HEK293T (cell line): ENCODE measurements at regions not wholly inside any gene's neighbourhood (a gene's known extent, or its start where the extent isn't known, plus 50 kb on each side); places are given as distances from the start of the nearest gene placed in this dataset.

Experiments
- ARNT ChIP-seq: fragments of 450-650 bp; IDR thresholded peaks from 2 replicates; pipeline ENCODE4 v1.6.1; 2017; ENCODE audit warnings: mild to moderate bottlenecking
- BHLHE40 ChIP-seq: fragments of 450-650 bp; IDR thresholded peaks from 2 replicates; pipeline ENCODE4 v1.6.1; 2016; ENCODE audit warnings: mild to moderate bottlenecking, moderate library complexity, borderline replicate concordance
- ELF4 ChIP-seq: fragments of 450-650 bp; IDR thresholded peaks from 2 replicates; pipeline ENCODE4 v1.6.1; 2017; ENCODE audit warnings: antibody characterized with exemption
- FOXA1 ChIP-seq: fragments of 450-650 bp; IDR thresholded peaks from 2 replicates; pipeline ENCODE4 v1.6.1; 2016; ENCODE audit warnings: mild to moderate bottlenecking
- FOXM1 ChIP-seq: fragments of 450-650 bp; IDR thresholded peaks from 2 replicates; pipeline ENCODE4 v1.6.1; 2017; ENCODE audit warnings: mild to moderate bottlenecking, borderline replicate concordance
- HDGF ChIP-seq: fragments of 450-650 bp; IDR thresholded peaks from 2 replicates; pipeline ENCODE4 v1.6.1; 2017; ENCODE audit warnings: antibody characterized with exemption, borderline replicate concordance
- LEF1 ChIP-seq: fragments of 450-650 bp; IDR thresholded peaks from 2 replicates; pipeline ENCODE4 v1.6.1; 2017; ENCODE audit warnings: mild to moderate bottlenecking, borderline replicate concordance
- NFRKB ChIP-seq: fragments of 450-650 bp; IDR thresholded peaks from 2 replicates; pipeline ENCODE4 v1.6.1; 2016; ENCODE audit warnings: mild to moderate bottlenecking, moderate library complexity
- SP1 ChIP-seq: fragments of 450-650 bp; IDR thresholded peaks from 2 replicates; pipeline ENCODE4 v1.6.1; 2017
- TARDBP ChIP-seq: fragments of 450-650 bp; IDR thresholded peaks from 2 replicates; pipeline ENCODE4 v1.6.1; 2016
- ZNF384 ChIP-seq: fragments of 450-650 bp; IDR thresholded peaks from 2 replicates; pipeline ENCODE4 v1.6.1; 2016

DNA sequence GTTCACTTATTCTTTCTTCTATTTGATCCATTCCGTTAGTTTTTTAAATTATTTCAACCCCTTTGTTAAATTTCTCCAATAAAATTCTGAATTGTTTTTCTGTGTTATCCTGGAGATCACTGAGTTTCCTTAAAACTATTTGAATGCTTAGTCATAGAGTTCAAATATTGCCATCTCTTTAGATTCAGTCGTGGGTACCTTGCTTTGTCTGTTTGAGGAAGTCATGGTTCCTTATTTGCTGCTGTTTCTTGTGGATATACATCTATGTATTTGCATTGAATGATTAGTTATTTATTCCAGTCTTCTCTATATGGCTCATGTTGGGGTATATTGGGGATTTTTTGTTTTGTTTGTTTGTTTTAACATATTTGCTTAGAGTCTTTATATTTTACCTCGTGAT is 80.6 kb downstream of the HINT1 start:
- TF ChIP-seq ZNF384 (no peak), FOXM1 (no peak), ARNT (no peak), FOXA1 (no peak), SP1 (no peak), BHLHE40 (no peak), TARDBP (no peak), NFRKB (no peak), ELF4 (no peak), LEF1 (no peak), HDGF (no peak)
